Epidermal melanocyte (primary cell): ENCODE measurements at regions not wholly inside any gene's neighbourhood (a gene's known extent, or its start where the extent isn't known, plus 50 kb on each side); places are given as distances from the start of the nearest gene placed in this dataset.
"Not testable (repeated sequence)": the region's sequence is repeated elsewhere in the genome, so short reads cannot be mapped to it uniquely, and the experiment has no call there.

Source experiments
- DNase-seq: peaks from one replicate; pipeline ENCODE4 v3.0.0; 2011; ENCODE audit warnings: low spot score; ENCODE audit not compliant: insufficient read length

- DNase-seq = not testable (repeated sequence)
These were observed 1057.7 kb downstream of the HACE1 start for GRCh38 chr6:103801901-103802479.

- no peak for DNase-seq
These were observed 1059.6 kb downstream of the HACE1 start for GRCh38 chr6:103799971-103800670.

GRCh38 chr6:103798166-103798565, 1061.6 kb downstream of the HACE1 start:
- no peak for DNase-seq

- DNase-seq = no peak
These were observed 1062.0 kb downstream of the HACE1 start for GRCh38 chr6:103797738-103798137.

GRCh38 chr6:103791458-103791857, 1068.3 kb downstream of the HACE1 start:
- DNase-seq = no peak

GRCh38 chr6:103784117-103784516, 1075.6 kb downstream of the HACE1 start:
- no peak for DNase-seq

GRCh38 chr6:103783329-103783728, 1076.4 kb downstream of the HACE1 start:
- DNase-seq = no peak

- no peak for DNase-seq
These were observed 1090.3 kb downstream of the HACE1 start for GRCh38 chr6:103769431-103769830.

GRCh38 chr6:103750603-103751002, 1109.1 kb downstream of the HACE1 start:
- no peak for DNase-seq

- no peak for DNase-seq
These were observed 1125.7 kb downstream of the HACE1 start for GRCh38 chr6:103734016-103734415.

GRCh38 chr6:103729658-103730057, 1130.1 kb downstream of the HACE1 start:
- DNase-seq = no peak

- DNase-seq = no peak
These were observed 1136.0 kb downstream of the HACE1 start for GRCh38 chr6:103723438-103724322.

GRCh38 chr6:103722683-103723082, 1137.0 kb downstream of the HACE1 start:
- no peak for DNase-seq

- DNase-seq = no peak
These were observed 1137.8 kb downstream of the HACE1 start for GRCh38 chr6:103721923-103722322.

- DNase-seq = no peak
These were observed 1139.3 kb downstream of the HACE1 start for GRCh38 chr6:103720393-103720792.

GRCh38 chr6:103719545-103719944, 1140.2 kb downstream of the HACE1 start:
- DNase-seq = no peak

- DNase-seq = no peak
These were observed 1144.5 kb downstream of the HACE1 start for GRCh38 chr6:103715269-103715668.

- not testable (repeated sequence) for DNase-seq
These were observed 1150.5 kb downstream of the HACE1 start for GRCh38 chr6:103709236-103709635.

GRCh38 chr6:103707596-103708325, 1152.0 kb downstream of the HACE1 start:
- DNase-seq = no peak

GRCh38 chr6:103699769-103700168, 1160.0 kb downstream of the HACE1 start:
- no peak for DNase-seq

GRCh38 chr6:103687430-103687829, 1172.3 kb downstream of the HACE1 start:
- DNase-seq = no peak

GRCh38 chr6:103680116-103680515, 1179.6 kb downstream of the HACE1 start:
- no peak for DNase-seq
